ENCODE measurements at regions not wholly inside any gene's neighbourhood (a gene's known extent, or its start where the extent isn't known, plus 50 kb on each side); places are given as distances from the start of the nearest gene placed in this dataset.

DNA sequence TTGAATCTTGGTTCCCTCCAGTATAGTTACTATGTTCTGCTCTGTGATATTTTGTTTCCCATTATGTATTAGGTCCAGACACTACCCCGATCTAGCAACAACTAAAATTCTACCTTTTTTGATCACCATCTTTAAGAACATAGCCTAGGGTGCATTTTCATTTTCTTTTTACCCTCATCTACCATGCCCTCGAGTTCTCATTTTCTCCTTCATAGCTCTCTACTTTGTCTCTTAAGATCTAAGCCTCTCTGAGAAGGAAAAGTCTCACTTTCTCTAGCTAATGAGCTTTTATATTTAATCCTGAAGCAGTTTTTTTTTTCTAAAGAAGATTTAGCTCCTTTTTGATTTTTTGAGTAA lies 1089.4 kb upstream of the SLC39A10 start (continued):
- TF ChIP-seq SAP30 (IDR thresholded peaks at IDR 0.05; ENCODE audit: insufficient read depth, insufficient replicate concordance, low read length) (no peak), RBBP5 (IDR thresholded peaks at IDR 0.05; ENCODE audit: borderline replicate concordance, low read depth, low read length) (no peak), EGR1 (IDR thresholded peaks at IDR 0.05; ENCODE audit: borderline replicate concordance, low read depth, low read length) (no peak), PHF8 (conservative IDR thresholded peaks at IDR 0.05; ENCODE audit: low read depth, low read length) (no peak)
